NCI-H187 treated with DMSO at 0.1 percent for 48 hours (cell line): ENCODE measurements at regions not wholly inside any gene's neighbourhood (a gene's known extent, or its start where the extent isn't known, plus 50 kb on each side); places are given as distances from the start of the nearest gene placed in this dataset.
"Not testable (repeated sequence)": the region's sequence is repeated elsewhere in the genome, so short reads cannot be mapped to it uniquely, and the experiment has no call there.

Experiments used
- DNase-seq: peaks from one replicate; lab custom pipeline; 2025; lab: John Stamatoyannopoulos, UW

DNA sequence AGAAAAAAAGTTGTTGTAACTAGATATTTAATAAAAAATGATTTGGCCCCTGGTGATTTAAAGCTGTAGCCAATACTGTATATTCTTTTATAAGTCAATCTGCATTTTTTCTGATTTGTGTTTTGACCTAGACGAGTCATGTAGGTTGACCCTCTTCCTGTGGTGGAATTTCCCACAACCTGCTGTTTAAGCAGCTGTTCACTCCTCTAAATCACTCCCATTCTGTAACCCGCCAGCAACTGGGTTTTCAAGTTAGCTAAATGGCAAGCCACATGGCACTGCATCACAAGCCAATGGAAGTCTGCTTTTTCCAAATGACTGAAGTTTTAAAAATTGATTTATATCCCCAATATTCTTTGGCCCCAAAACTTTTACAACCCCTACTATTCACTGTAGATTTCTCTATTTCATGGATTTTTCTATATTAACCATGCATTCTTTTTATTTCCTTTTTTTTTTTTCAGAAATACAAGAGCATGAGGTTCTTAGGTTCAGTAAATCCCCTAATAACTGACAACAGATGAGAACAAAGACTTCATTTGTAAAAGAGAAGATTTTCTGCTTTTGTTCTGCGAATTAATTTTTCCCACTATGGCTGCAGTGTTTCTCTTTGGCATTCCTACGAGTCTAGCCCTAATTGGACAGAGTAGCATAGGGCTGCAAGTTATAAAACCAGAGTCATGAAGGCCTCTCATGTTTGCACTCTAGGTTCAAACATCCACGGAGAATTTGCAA is 184.5 kb upstream of the TLE4 start:
- DNase-seq: no peak

DNA sequence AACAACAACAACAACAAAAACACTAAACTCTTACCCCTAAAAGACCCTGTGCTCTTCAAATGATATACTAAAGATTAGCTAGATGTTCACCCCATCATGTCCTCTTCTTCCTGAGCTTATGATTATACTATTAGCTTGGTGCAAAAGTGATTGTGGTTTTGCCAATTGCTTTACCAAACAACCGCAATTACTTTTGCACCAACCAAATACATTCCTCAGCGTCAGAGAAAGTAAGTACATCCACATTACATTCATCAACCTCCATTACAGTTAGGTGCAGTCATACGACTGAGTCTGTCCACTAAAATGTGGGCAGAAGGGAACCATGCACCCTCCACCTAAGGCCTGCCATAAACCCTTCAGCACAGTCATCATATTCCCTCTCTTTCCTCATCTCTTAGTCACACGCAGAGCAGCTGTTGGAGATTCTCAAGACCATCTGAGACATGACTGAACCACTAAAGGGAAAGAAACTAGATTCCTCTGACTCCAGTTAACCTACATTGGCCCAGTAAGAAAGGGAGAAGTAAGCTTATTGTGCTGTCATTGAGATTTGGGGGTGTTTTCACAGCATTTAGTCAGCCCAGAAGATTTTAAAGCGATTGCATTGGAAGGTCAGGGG is 181.6 kb upstream of the TLE4 start:
- DNase-seq: no peak

DNA sequence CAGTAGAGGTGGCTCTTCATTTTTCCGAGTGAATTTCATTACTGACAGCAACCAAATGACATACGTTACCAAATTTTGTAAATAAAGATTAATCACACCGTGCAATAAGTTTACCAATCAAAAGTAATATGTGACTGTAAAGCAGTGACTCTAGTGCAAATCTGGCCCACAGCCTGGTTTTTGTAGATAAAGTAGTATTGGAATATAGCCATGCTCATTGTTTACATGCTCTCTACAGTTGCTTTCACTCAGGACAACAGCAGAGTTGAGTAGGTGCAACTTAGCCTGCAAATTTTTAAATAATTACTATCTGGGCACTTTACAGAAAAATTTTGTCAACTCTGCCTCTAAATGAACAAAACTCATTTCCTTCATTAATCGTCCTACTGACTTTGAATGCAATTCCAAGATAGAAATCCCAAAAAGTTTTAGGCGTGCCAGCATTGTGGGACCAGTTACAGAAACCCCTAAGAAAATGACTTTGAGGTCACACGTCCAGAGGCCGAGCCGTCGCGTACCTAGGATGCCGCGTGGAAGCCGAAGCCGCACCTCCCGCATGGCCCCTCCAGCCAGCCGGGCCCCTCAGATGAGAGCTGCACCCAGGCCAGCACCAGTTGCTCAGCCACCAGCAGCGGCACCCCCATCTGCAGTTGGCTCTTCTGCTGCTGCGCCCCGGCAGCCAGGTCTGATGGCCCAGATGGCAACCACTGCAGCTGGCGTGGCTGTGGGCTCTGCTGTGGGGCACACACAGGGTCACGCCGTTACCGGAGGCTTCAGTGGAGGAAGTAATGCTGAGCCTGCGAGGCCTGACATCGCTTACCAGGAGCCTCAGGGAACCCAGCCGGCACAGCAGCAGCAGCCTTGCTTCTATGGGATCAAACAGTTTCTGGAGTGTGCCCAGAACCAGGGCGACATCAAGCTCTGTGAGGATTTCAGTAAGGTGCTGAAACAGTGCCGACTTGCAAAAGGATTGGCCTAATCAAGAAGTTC is 180.7 kb upstream of the TLE4 start:
- no peak for DNase-seq

DNA sequence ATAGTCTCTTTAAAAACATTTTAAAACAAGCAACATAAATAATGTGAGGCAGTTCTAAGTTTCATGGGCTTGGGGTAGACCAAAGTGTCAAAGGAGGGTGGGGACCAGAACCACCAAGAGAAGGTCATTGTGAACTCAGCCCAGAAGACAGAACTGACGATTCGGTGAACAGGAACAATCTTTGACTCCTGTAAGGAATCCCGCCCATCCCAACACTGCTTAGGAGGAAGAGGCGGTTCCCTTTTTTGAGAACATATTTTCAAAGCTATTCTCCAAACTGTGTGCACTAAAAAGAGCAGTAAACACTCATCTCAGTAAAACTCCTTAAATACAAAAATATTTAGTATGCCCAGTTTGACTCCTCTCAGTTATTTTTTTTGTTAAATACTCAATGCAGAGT is 176.5 kb upstream of the TLE4 start:
- no peak for DNase-seq

DNA sequence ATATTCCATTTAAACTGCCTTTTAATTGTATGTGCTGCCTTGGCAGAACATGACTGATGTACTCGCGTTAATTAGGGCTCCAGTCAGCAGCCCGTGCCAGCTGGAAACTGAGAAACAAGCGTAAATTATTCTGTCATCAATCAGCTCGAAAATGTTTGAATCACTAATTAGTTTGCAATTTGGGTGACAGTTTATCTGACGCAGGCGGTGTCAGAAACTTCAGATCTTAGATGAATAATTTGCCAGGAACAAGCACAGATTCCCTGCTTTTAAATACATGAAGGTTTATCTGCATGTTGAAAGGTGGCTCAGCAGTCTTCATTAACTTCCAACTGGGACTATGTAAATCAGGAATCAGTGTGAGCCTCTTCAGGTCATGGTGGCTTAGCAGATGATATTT is 176.0 kb upstream of the TLE4 start:
- no peak for DNase-seq

DNA sequence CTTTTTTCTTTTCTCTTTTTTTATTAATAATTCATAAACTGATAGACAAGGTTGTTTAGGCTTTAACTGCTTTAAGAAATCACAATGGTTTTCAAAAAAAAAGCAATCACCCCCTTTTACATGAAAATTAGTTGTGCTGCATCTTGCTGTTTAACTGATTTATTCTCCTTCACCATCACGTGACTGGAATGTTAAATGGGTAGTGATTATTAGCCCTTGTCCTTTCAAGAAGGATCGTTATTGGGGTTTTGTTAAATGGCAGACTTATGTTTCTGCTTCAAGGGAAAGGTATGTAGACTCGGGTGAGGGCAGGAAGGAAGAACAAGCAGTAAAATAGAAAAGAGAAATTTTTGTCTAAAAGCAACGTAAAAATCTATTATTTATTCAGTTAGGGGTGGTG is 175.6 kb upstream of the TLE4 start:
- DNase-seq: no peak

DNA sequence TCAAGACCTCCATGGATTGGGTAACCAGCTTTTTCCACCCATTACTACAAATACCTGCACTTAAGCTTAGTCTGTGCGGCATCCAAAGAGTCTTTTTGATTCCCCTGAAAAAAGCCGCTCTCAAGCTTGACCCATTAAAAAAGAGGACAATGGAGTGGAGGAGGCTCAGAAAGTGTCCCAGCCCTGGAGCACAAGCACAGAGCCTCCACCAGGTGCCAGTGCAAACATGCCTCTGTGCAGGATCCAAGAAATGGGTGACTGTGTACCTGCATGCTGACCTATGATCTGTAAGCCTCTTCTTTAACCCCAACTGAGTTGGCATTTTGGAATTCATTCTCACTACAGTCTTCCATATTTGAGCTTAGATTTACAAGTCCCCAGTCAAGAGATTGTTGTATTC is 168.3 kb upstream of the TLE4 start:
- DNase-seq: no peak

DNA sequence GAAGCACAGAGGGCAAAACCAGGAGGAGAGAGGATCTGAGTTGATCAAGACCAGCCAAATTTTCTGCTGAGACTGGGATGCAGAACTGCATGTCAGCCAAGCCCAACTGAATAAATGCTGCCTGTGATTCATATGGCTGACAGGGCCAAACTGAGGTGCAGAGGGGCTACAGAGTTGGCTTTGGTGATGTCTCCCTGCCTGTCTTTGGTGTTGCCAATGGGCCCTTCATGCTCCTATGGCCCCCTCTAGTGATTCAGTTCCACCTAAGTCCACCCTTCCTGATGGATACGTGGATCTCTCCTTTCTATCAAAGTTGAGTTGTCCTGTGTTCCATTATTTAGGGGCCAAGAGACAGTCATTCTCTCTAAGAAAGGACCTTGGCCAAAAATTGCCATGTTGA is 163.6 kb upstream of the TLE4 start:
- no peak for DNase-seq

DNA sequence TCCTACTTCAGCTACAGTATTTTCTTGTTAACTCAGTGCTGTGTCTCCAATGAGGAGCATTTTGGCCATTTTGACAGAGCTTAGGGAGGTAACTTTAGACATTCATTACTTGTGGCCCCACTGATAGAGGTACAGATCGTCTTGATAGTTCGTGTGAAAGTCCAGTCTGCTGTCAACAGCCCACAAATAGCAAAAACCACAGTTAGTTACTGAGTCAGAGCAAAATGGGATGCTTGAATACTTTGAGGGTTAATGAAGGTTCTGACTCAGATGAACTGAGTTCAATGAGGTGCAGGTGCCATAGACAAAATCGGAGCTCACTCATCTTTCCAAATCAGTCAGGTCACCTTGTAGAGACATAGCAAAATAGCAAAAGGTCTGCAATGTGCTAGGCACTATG is 163.1 kb upstream of the TLE4 start:
- DNase-seq: no peak

DNA sequence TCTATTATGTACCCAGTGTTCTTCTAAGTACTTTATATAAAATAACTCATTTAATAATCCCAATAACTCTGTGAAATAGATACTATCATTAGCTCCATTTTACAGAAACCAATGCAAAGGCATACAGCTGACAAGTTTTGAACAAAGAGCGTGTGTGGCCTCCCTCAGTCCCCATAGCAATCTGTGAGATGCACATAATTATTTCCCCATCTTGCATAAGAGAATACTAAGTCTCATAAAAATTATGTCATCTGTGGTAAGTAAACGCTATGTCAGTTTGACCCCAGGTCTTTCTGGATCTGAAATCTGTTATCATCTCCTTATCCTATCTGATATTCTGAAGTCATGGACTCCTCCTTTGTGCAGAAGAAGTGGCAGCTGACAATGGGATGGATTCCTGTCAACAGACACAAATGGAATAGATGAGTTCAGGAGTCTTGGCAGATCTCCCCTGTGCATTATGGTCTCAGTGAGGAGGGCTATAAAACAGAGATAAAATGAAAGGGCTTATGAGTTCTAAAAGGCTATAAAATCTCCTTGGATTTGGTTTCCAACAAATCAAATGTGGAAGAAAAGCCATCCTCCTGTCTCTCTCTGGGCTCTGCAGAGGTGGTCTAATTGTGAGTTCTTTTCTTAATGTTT is 162.5 kb upstream of the TLE4 start:
- no peak for DNase-seq

DNA sequence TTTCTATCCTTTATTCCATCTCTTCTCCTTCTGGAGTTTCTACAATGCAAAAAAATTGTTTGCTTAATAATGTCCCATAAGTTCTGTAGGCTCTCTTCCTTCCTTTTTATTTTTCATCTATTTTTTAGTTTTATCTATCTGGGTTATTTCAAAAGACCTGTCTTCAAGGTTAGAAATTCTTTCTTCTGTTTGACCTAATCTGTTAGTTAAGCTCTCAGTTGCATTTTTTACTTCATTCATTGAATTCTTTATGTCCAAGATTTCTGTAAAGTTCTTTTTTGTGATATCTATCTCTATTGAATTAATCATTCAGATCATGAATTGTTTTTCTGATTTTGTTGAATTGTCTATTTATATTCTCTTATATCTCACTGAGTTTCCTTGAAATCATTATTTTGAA is 145.9 kb upstream of the TLE4 start:
- DNase-seq: no peak

DNA sequence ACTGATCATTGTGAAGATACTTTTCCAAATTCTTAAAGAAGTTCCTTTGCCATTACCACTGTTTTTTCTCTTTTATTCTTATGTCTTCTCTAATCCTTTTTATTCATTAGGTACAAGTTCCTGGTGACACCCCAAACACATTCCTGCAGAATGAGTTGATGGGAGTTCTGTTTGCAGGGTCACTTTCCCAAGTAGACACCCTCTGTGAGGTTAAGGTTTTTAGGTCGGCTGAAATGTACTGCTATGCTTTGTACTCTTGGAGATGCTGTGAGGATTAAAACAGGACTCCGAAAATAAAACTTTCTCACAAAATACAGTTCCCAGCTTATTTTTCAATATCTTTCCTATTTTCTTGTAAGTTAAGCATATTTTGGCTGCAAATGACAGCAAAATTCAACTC is 143.3 kb upstream of the TLE4 start:
- DNase-seq: no peak

DNA sequence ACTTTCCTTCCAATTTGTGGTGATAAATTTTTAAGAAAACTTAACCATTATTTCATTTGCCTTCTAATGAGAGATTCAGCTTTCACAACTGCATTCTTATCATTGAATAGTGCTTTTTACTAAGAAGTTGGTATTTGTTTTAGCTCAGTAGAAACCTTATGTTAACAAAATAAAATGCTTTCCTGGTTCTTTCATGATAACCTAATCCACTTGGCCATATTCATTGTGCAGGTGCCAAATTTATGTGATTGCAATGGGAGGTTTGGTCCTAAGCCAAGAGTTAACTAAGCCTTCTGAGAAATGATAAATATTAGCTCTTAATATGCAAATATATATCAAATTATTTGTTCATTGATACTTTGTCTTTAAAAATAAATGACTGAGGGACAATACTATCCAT is 141.1 kb upstream of the TLE4 start:
- no peak for DNase-seq

DNA sequence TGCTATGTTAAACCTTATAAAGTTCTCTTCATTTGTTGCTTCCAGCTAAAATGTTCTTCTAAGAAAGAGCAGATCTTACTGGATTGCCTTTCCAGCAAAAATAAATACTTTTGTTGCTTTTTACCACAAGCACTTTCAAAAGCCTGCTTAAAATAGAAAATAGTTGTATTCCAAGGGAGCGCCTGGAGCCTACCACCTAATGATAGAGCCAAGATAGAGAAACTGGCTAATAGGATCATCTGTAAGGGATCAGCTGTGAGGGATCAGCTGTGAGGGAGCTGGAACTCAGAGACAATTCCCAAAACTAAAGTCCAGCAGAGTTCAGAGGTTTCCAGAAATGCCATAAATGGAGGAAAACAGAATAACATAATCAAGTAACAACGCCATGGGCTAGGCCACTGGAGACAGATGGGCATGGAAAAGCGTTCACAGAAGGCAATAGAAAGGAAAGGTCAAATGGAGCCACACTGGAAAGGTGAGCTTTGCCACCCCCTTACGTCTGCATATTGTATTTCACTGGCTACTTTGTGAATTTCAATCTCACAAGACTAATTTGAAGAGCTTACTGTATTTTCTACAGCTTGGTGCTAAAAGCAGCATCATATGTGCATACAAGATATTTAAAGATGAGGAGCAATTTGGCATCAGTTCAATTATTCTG is 140.6 kb upstream of the TLE4 start:
- DNase-seq: no peak

DNA sequence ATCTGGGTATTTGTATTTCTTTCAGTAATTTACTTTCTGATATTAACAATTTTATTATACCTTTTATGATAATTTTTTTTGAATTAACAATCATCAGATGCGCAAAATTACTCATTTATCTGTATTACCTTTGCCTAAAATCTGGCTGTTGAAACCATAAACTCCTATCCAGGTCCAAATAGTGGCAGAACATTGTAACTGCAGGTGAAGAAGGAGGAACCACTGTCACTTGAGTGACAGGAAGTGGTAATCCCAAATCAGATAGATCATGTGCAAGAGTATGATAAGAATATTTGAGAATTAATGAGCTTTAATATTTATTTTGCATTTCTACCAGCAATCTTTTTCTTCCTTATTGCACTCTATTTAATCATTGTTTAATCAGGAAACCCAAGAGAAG is 139.3 kb upstream of the TLE4 start:
- no peak for DNase-seq

DNA sequence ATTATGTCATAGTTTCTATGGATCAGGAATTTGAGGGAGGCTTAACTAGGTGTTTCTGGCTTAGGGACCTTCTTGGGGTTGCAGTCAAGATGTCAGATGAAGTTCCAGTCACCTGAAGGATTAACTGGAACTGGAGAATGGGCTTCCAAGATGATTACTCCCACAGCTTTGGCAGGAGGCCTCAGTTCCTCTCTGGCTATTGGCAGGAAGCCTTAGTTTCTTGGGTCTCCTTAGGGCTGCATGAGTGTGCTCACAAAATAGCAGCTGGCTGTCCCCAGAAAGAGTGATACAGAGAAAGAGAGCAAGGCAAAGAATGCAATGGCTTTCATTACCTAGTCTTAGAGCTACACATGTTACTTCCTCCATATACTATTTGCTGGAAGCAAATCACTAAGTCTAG is 138.1 kb upstream of the TLE4 start:
- no peak for DNase-seq

DNA sequence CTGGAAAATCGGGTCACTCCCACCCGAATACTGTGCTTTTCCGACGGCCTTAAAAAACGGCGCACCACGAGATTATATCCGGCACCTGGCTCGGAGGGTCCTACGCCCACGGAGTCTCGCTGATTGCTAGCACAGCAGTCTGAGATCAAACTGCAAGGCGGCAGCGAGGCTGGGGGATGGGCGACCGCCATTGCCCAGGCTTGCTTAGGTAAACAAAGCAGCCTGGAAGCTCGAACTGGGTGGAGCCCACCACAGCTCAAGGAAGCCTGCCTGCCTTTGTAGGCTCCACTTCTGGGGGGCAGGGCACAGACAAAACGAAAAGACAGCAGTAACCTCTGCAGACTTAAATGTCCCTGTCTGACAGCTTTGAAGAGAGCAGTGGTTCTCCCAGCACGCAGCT is 132.5 kb upstream of the TLE4 start:
- DNase-seq: not testable (repeated sequence)

DNA sequence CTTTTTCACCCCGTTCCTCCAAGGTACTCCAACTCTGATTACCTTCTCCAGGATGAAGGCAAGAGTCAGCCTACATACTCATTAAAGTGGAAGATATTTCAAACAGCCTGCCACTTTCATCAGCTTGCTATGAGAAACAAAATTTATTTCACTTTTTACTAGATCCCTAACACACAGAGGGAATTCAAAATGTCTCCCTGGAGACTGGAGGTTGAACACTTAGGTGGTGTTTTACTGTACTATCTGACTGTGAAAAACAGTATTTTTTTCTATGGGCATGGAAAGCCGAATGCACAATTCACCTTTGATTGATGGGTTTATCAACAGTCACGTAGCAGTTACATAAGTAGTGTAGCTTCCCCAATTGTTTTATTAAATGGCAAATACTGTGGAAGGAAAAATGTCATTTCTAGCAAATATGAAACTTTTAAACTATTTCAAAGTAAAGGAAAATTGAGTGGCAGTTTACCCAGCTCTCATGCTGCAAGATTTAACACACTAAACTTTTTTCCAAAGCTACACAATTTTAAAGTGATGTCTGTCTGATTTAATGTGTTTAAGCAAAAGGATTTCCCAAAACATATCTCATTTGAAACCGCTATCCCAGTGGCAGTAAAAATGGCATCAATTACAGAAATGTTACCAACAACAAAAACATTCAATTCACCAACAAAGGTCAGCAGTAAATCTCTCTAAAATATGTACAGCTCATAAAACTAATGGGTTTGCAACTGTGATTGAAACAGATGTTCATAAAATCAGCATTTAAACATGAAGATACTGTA is 125.0 kb upstream of the TLE4 start:
- no peak for DNase-seq

DNA sequence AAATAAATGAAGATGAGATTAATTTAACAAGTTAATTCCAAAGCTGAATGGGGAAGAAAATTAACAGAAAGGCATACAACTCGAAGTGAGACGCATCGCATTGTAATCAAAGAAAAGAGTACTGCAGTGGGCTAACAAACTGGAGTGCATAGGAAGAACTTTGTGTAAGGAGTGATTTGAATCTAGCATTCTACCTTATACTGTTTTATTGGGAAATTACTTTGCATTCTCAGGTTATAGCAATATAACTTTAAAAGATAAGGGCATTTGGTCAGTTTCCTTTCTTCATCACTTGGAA is 124.5 kb upstream of the TLE4 start:
- no peak for DNase-seq

DNA sequence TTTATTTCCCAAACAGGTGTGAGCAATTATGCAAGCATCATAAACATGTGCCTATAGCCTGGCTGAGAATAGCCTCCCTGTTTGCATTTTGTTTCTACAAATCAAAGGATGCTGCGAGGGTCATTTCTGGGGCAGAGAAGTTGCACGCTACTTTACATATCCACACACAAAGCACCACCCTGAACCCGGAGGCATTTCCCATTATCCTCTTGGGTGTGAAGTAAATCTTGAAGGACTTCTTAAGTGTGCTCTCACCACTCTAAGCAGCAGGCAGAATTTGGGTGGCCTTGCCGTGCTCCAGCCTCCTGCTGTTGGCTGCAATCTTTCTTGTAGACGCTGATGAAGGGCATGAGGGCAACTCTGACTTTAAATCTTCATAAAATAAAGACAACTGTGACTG is 124.0 kb upstream of the TLE4 start:
- DNase-seq: no peak

DNA sequence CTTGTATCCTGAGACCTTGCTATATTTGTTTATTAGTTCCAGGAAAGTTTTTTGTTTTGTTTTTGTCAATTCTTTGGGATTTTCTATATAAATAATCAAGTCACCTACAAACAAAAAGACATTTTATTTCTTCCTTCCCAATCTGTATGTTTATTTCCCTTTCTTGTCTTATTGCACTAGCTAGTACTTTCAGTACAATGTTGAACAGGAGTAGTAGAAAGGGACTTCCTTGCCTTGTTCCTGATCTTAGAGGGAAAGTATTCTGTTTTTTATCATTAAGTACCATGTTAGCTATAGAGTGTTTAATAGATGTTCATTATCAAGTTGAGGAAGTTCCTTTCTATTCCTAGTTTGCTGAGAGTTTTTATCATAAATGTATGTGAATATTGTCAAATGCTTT is 119.5 kb upstream of the TLE4 start:
- DNase-seq: no peak
